ENCODE measurements at regions not wholly inside any gene's neighbourhood (a gene's known extent, or its start where the extent isn't known, plus 50 kb on each side); places are given as distances from the start of the nearest gene placed in this dataset.

DNA sequence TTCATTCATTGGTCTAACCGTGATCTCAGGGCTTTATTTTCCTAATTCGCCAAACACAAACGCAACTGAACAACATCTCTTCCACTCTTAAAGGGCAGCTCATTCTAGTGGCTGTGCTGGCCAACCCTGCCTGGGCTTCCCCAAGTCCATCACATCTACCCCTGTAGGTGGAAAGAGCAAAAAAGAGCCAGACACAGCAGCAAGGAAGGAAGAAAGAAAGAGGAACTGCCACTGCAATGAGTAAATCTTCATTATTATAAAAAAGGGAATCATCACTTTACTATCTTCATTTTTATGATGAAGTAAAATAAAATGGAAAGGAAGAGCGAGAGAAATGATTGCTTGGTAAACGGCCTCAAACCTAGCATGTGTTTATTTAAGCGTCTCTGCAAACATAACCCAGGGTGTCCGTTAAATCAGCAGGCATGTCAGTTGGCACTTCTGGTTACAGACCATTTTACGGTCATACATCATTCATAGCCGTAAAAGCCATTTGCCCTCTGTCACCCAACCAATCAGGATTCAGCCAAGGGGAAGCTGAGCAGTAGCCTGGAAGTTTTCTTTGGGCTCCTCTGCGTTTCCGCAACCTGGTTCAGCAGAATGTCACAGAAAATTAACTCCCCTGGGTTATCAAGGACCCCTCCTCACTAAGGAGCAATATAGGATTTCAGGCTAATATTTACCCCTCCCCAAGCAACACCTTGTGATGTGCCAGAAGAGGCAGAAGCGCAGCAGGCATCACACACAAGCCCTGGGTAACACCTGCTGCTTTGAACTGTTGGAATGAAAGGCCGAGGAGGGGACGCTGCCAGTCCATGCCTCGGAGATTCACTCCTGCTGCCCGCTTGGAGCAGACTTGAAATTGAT is 234.0 kb downstream of the SNX10 start:
- no peaks in the 10 kb centered on the region for H3K36me3 ChIP-seq
- no peak for DNase-seq
- TF ChIP-seq, protein P1, sequence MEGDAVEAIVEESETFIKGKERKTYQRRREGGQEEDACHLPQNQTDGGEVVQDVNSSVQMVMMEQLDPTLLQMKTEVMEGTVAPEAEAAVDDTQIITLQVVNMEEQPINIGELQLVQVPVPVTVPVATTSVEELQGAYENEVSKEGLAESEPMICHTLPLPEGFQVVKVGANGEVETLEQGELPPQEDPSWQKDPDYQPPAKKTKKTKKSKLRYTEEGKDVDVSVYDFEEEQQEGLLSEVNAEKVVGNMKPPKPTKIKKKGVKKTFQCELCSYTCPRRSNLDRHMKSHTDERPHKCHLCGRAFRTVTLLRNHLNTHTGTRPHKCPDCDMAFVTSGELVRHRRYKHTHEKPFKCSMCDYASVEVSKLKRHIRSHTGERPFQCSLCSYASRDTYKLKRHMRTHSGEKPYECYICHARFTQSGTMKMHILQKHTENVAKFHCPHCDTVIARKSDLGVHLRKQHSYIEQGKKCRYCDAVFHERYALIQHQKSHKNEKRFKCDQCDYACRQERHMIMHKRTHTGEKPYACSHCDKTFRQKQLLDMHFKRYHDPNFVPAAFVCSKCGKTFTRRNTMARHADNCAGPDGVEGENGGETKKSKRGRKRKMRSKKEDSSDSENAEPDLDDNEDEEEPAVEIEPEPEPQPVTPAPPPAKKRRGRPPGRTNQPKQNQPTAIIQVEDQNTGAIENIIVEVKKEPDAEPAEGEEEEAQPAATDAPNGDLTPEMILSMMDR (IDR thresholded peaks at IDR 0.05) = no peak
- no peak for TF ChIP-seq POLR2A (IDR thresholded peaks at IDR 0.05)
- no peaks in the 10 kb centered on the region for H3K27me3 ChIP-seq
- H3K4me3 ChIP-seq = no peak overlapping the region
- H3K9me3 ChIP-seq = no peaks in the 10 kb centered on the region
- H3K27ac ChIP-seq = no peak overlapping the region
- H3K4me1 ChIP-seq = no peaks in the 10 kb centered on the region

GRCh38 chr7:26526265-26526587 is 234.6 kb downstream of the SNX10 start:
- TF ChIP-seq, protein P1 (IDR thresholded peaks at IDR 0.05) = no peak
- no peak for TF ChIP-seq POLR2A (IDR thresholded peaks at IDR 0.05)
- H3K4me1 ChIP-seq = no peaks in the 10 kb centered on the region
- no peak overlapping the region for H3K4me3 ChIP-seq
- no peaks in the 10 kb centered on the region for H3K36me3 ChIP-seq
- no peak overlapping the region for H3K27ac ChIP-seq
- no peaks in the 10 kb centered on the region for H3K9me3 ChIP-seq
- H3K27me3 ChIP-seq = no peaks in the 10 kb centered on the region
- DNase-seq = no peak

DNA sequence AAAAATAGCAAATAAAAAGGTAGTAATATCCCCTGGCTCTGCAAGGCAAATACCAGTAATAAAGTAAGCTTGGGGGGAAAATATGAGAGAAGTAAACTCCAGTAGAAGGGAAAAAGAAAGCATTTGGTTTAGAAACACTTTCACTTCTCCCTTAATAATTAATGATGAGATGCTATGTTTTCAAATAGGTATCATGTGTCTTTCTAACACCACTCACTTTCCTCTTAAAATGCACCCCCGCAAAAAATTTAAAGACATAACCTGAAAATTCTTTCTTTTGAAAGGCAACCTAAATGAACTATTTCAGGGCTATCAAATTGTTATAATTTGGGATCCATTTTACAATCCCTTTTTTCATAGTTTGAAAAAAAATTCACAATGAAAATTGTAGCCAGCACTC is 240.3 kb downstream of the SNX10 start:
- H3K9me3 ChIP-seq = no peaks in the 10 kb centered on the region
- H3K4me3 ChIP-seq = no peak overlapping the region
- no peak for TF ChIP-seq POLR2A (IDR thresholded peaks at IDR 0.05)
- TF ChIP-seq, protein P1 (IDR thresholded peaks at IDR 0.05) = no peak
- DNase-seq = no peak
- H3K36me3 ChIP-seq = no peaks in the 10 kb centered on the region
- H3K4me1 ChIP-seq = no peaks in the 10 kb centered on the region
- H3K27me3 ChIP-seq = no peaks in the 10 kb centered on the region
- no peak overlapping the region for H3K27ac ChIP-seq

GRCh38 chr7:26532471-26532870 is 240.8 kb downstream of the SNX10 start:
- H3K4me3 ChIP-seq = no peak overlapping the region

GRCh38 chr7:26533217-26533616 is 241.6 kb downstream of the SNX10 start:
- H3K27ac ChIP-seq = no peak overlapping the region
- no peaks in the 10 kb centered on the region for H3K36me3 ChIP-seq
- TF ChIP-seq, protein P1 (IDR thresholded peaks at IDR 0.05) = no peak
- no peak for TF ChIP-seq POLR2A (IDR thresholded peaks at IDR 0.05)
- H3K4me3 ChIP-seq = no peak overlapping the region
- H3K9me3 ChIP-seq = no peaks in the 10 kb centered on the region
- H3K27me3 ChIP-seq = no peaks in the 10 kb centered on the region
- H3K4me1 ChIP-seq = no peaks in the 10 kb centered on the region
- DNase-seq = no peak

More at GRCh38 chr7:26532471-26532870, 240.8 kb downstream of the SNX10 start:
- TF ChIP-seq POLR2A (IDR thresholded peaks at IDR 0.05) = no peak
- TF ChIP-seq, protein P1 (IDR thresholded peaks at IDR 0.05) = no peak
- H3K9me3 ChIP-seq = no peaks in the 10 kb centered on the region
- no peak for DNase-seq
- H3K27me3 ChIP-seq = no peaks in the 10 kb centered on the region
- H3K27ac ChIP-seq = no peak overlapping the region
- H3K36me3 ChIP-seq = no peaks in the 10 kb centered on the region
- no peaks in the 10 kb centered on the region for H3K4me1 ChIP-seq

All from Peyer's patch (tissue), 4 donors.